ENCODE measurements at regions not wholly inside any gene's neighbourhood (a gene's known extent, or its start where the extent isn't known, plus 50 kb on each side); places are given as distances from the start of the nearest gene placed in this dataset.

GRCh38 chr5:30662373-30662772, 531.1 kb upstream of the CDH6 start:
- TF ChIP-seq ZBTB7A (IDR thresholded peaks at IDR 0.05; ENCODE audit: low read depth), result no peak
- TF ChIP-seq FOXM1 (IDR thresholded peaks at IDR 0.05; ENCODE audit: borderline replicate concordance, low read depth), result no peak
- no peak for TF ChIP-seq CEBPB (IDR thresholded peaks at IDR 0.05)
- TF ChIP-seq CREB1 (IDR thresholded peaks at IDR 0.05; ENCODE audit: low read depth), result no peak
- TF ChIP-seq USF1 (IDR thresholded peaks at IDR 0.05), result no peak
- no peak for TF ChIP-seq NFIC (IDR thresholded peaks at IDR 0.05)
- no peak for TF ChIP-seq TCF12 (IDR thresholded peaks at IDR 0.05; ENCODE audit: low read depth)
- no peak for TF ChIP-seq RAD21 (IDR thresholded peaks at IDR 0.05; ENCODE audit: low read depth)
- TF ChIP-seq, protein P1, sequence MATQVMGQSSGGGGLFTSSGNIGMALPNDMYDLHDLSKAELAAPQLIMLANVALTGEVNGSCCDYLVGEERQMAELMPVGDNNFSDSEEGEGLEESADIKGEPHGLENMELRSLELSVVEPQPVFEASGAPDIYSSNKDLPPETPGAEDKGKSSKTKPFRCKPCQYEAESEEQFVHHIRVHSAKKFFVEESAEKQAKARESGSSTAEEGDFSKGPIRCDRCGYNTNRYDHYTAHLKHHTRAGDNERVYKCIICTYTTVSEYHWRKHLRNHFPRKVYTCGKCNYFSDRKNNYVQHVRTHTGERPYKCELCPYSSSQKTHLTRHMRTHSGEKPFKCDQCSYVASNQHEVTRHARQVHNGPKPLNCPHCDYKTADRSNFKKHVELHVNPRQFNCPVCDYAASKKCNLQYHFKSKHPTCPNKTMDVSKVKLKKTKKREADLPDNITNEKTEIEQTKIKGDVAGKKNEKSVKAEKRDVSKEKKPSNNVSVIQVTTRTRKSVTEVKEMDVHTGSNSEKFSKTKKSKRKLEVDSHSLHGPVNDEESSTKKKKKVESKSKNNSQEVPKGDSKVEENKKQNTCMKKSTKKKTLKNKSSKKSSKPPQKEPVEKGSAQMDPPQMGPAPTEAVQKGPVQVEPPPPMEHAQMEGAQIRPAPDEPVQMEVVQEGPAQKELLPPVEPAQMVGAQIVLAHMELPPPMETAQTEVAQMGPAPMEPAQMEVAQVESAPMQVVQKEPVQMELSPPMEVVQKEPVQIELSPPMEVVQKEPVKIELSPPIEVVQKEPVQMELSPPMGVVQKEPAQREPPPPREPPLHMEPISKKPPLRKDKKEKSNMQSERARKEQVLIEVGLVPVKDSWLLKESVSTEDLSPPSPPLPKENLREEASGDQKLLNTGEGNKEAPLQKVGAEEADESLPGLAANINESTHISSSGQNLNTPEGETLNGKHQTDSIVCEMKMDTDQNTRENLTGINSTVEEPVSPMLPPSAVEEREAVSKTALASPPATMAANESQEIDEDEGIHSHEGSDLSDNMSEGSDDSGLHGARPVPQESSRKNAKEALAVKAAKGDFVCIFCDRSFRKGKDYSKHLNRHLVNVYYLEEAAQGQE (IDR thresholded peaks at IDR 0.05; ENCODE audit: low read depth), result no peak
- TF ChIP-seq TEAD4 (IDR thresholded peaks at IDR 0.05), result no peak
- TF ChIP-seq TAF1 (IDR thresholded peaks at IDR 0.05; ENCODE audit: low read depth), result no peak

Measured in Ishikawa (cell line).